Body of pancreas (tissue), 4 donors: ENCODE measurements at regions not wholly inside any gene's neighbourhood (a gene's known extent, or its start where the extent isn't known, plus 50 kb on each side); places are given as distances from the start of the nearest gene placed in this dataset.

ENCODE experiments used
- CTCF ChIP-seq, 7 experiments: fragments of 450-650 bp in 4 of 7; fragments of 200-600 bp in 3 of 7; sonication (generic) in 3 of 7; IDR thresholded peaks; one replicate each; pipeline ENCODE4 v1.5.1; 2016 to 2019; ENCODE audit warnings: antibody characterized with exemption in 7 of 7
- POLR2A ChIP-seq, 3 donors: fragments of 450-650 bp; IDR thresholded peaks; one replicate each; pipeline ENCODE4 v1.6.1; 2016; ENCODE audit warnings: antibody characterized with exemption in 3 of 3, mild to moderate bottlenecking in 2 of 3

GRCh38 chr12:67459578-67459977, 189.0 kb upstream of the DYRK2 start:
- TF ChIP-seq CTCF (IDR thresholded peaks at IDR 0.05) (no peak), POLR2A (IDR thresholded peaks at IDR 0.05) (no peak)
